ENCODE measurements at regions not wholly inside any gene's neighbourhood (a gene's known extent, or its start where the extent isn't known, plus 50 kb on each side); places are given as distances from the start of the nearest gene placed in this dataset.

- CTCF ChIA-PET (ENCODE audit: unreplicated experiment), result no interaction called here
- no TSS peak for BruUV-seq (replicated peaks)
Observed at GRCh38 chr10:125548878-125549277, 134.1 kb downstream of the TEX36 start.

GRCh38 chr10:125548356-125548755 lies 134.6 kb downstream of the TEX36 start:
- intact Hi-C loops (cut with micrococcal nuclease; ENCODE audit: unreplicated experiment), result no loop called here
- Histone ChIP-seq H3K79me2 (ENCODE audit: insufficient read depth, low read depth, low read length) (no peaks in the 10 kb centered on the region), H3K4me2 (ENCODE audit: low read length) (no peak overlapping the region), H3K36me3 (ENCODE audit: insufficient read depth, low read length) (no peaks in the 10 kb centered on the region), H3K4me1 (ENCODE audit: insufficient read depth, low read length, poor library complexity, severe bottlenecking) (no peaks in the 10 kb centered on the region), H3K9me3 (ENCODE audit: low read length) (no peaks in the 10 kb centered on the region), H3K27ac (ENCODE audit: low read depth, low read length, poor library complexity, severe bottlenecking) (no peak overlapping the region), H3K9me2 (ENCODE audit: insufficient read depth, low read length) (no peaks in the 10 kb centered on the region), H4K20me1 (ENCODE audit: insufficient read depth, low read length) (no peaks in the 10 kb centered on the region), H3K4me3 (ENCODE audit: low read depth, low read length, poor library complexity, severe bottlenecking) (no peak overlapping the region), H2AFZ (ENCODE audit: low read length) (no peak overlapping the region)
- BruUV-seq (replicated peaks), result no TSS peak
- DNase-seq (ENCODE audit: low spot score), result no peak
- ChIA-PET POLR2A (no interaction called here), CTCF (ENCODE audit: unreplicated experiment) (no interaction called here)
- TF ChIP-seq CTCF (conservative IDR thresholded peaks at IDR 0.05; ENCODE audit: low read length) (no peak), EZH2phosphoT487 (IDR thresholded peaks at IDR 0.05; ENCODE audit: borderline replicate concordance, low read depth, low read length) (no peak)

More at GRCh38 chr10:125548878-125549277, 134.1 kb downstream of the TEX36 start:
- Histone ChIP-seq H3K4me1 (ENCODE audit: insufficient read depth, low read length, poor library complexity, severe bottlenecking) (no peaks in the 10 kb centered on the region), H3K36me3 (ENCODE audit: insufficient read depth, low read length) (no peaks in the 10 kb centered on the region), H3K27ac (ENCODE audit: low read depth, low read length, poor library complexity, severe bottlenecking) (no peak overlapping the region), H3K79me2 (ENCODE audit: insufficient read depth, low read depth, low read length) (no peaks in the 10 kb centered on the region), H3K9me3 (ENCODE audit: low read length) (no peaks in the 10 kb centered on the region), H2AFZ (ENCODE audit: low read length) (no peak overlapping the region), H3K9me2 (ENCODE audit: insufficient read depth, low read length) (no peaks in the 10 kb centered on the region), H4K20me1 (ENCODE audit: insufficient read depth, low read length) (no peaks in the 10 kb centered on the region), H3K4me3 (ENCODE audit: low read depth, low read length, poor library complexity, severe bottlenecking) (no peak overlapping the region), H3K4me2 (ENCODE audit: low read length) (no peak overlapping the region)
- no peak for DNase-seq (ENCODE audit: low spot score)
- intact Hi-C loops (cut with micrococcal nuclease; ENCODE audit: unreplicated experiment), result no loop called here
- POLR2A ChIA-PET, result no interaction called here
- TF ChIP-seq CTCF (conservative IDR thresholded peaks at IDR 0.05; ENCODE audit: low read length) (no peak), EZH2phosphoT487 (IDR thresholded peaks at IDR 0.05; ENCODE audit: borderline replicate concordance, low read depth, low read length) (no peak)

GRCh38 chr10:125547010-125547650 lies 135.8 kb downstream of the TEX36 start:
- Histone ChIP-seq H3K79me2 (ENCODE audit: insufficient read depth, low read depth, low read length) (no peaks in the 10 kb centered on the region), H4K20me1 (ENCODE audit: insufficient read depth, low read length) (no peaks in the 10 kb centered on the region), H3K27ac (ENCODE audit: low read depth, low read length, poor library complexity, severe bottlenecking) (no peak overlapping the region), H3K9me2 (ENCODE audit: insufficient read depth, low read length) (no peaks in the 10 kb centered on the region), H3K4me2 (ENCODE audit: low read length) (no peak overlapping the region), H3K4me3 (ENCODE audit: low read depth, low read length, poor library complexity, severe bottlenecking) (no peak overlapping the region), H3K9me3 (ENCODE audit: low read length) (no peaks in the 10 kb centered on the region), H3K4me1 (ENCODE audit: insufficient read depth, low read length, poor library complexity, severe bottlenecking) (no peaks in the 10 kb centered on the region), H3K36me3 (ENCODE audit: insufficient read depth, low read length) (no peaks in the 10 kb centered on the region), H2AFZ (ENCODE audit: low read length) (no peak overlapping the region)
- intact Hi-C loops (cut with micrococcal nuclease; ENCODE audit: unreplicated experiment), result no loop called here
- TF ChIP-seq EZH2phosphoT487 (IDR thresholded peaks at IDR 0.05; ENCODE audit: borderline replicate concordance, low read depth, low read length) (no peak), CTCF (conservative IDR thresholded peaks at IDR 0.05; ENCODE audit: low read length) (no peak)
- no peak for DNase-seq (ENCODE audit: low spot score)
- ChIA-PET POLR2A (no interaction called here), CTCF (ENCODE audit: unreplicated experiment) (interaction anchor here (0.6 kb wide), 1 partner anchor 24 kb away, joined by 3 read pairs; no protein-coding TSS in a partner anchor)
- no TSS peak for BruUV-seq (replicated peaks)

All from OCI-LY7 (cell line).